Calu3 (cell line): ENCODE measurements at regions not wholly inside any gene's neighbourhood (a gene's known extent, or its start where the extent isn't known, plus 50 kb on each side); places are given as distances from the start of the nearest gene placed in this dataset.

ENCODE experiments used
- BruUV-seq: library from RNA; stranded (reverse); fragments of 400-500 nt; replicated peaks from 2 replicates; lab custom pipeline; 2021; lab: Mats Ljungman, UMichigan
- CTCF ChIA-PET: fragments of 300-600 bp; sonication (Branson Sonifier 250); formaldehyde crosslinking; loops from one replicate; lab custom pipeline; 2022; ENCODE audit warnings: antibody characterized with exemption; lab: Charles Lee
- DNase-seq: peaks from one replicate; pipeline ENCODE4 v3.0.0; 2022
- H3K27ac Mint-ChIP-seq: one replicate; pipeline ENCODE4 v1.8.0; 2022; ENCODE audit warnings: mixed read lengths; ENCODE audit not compliant: unreplicated experiment
- H3K27me3 Mint-ChIP-seq: one replicate; pipeline ENCODE4 v1.8.0; 2022; ENCODE audit warnings: mixed read lengths; ENCODE audit not compliant: unreplicated experiment
- H3K36me3 Mint-ChIP-seq: one replicate; pipeline ENCODE4 v1.8.0; 2022; ENCODE audit warnings: mild to moderate bottlenecking, moderate library complexity, mixed read lengths; ENCODE audit not compliant: insufficient read depth, unreplicated experiment
- H3K4me1 Mint-ChIP-seq: one replicate; pipeline ENCODE4 v1.8.0; 2022; ENCODE audit warnings: mild to moderate bottlenecking, low read depth, mixed read lengths; ENCODE audit not compliant: unreplicated experiment
- H3K4me3 Mint-ChIP-seq: one replicate; pipeline ENCODE4 v1.8.0; 2022; ENCODE audit warnings: mild to moderate bottlenecking, low read depth, moderate library complexity, mixed read lengths; ENCODE audit not compliant: unreplicated experiment
- H3K9me3 Mint-ChIP-seq: one replicate; pipeline ENCODE4 v1.8.0; 2022; ENCODE audit warnings: low read depth, mixed read lengths; ENCODE audit not compliant: unreplicated experiment
- CTCF ChIP-seq: fragments of 200-600 bp; IDR thresholded peaks from one replicate; pipeline ENCODE4 v1.8.0; 2022; ENCODE audit warnings: antibody characterized with exemption; ENCODE audit not compliant: unreplicated experiment
- intact Hi-C: fragments of 100-400 bp; cut with micrococcal nuclease; formaldehyde crosslinking; loops from one replicate; pipeline ENCODE4 v1.10.0; 2022; ENCODE audit not compliant: unreplicated experiment

GRCh38 chr3:1693145-1693544, 405.5 kb upstream of the CNTN4 start:
- CTCF ChIA-PET: no interaction called here

GRCh38 chr3:1696669-1697275, 401.9 kb upstream of the CNTN4 start:
- CTCF ChIA-PET: no interaction called here
- BruUV-seq: no TSS peak
- H3K4me3 Mint-ChIP-seq: no peak overlapping the region
- H3K9me3 Mint-ChIP-seq: peaks cover 7% of the 10 kb centered on the region
- intact Hi-C loops: no loop called here
- DNase-seq: no peak
- H3K27ac Mint-ChIP-seq: no peak overlapping the region
- TF ChIP-seq CTCF: no peak
- no peaks in the 10 kb centered on the region for H3K4me1 Mint-ChIP-seq
- H3K27me3 Mint-ChIP-seq: no peaks in the 10 kb centered on the region
- no peaks in the 10 kb centered on the region for H3K36me3 Mint-ChIP-seq

More at GRCh38 chr3:1693145-1693544, 405.5 kb upstream of the CNTN4 start:
- BruUV-seq: no TSS peak
- H3K4me1 Mint-ChIP-seq: no peaks in the 10 kb centered on the region
- TF ChIP-seq CTCF: no peak
- peaks cover 19% of the 10 kb centered on the region for H3K9me3 Mint-ChIP-seq
- no peak overlapping the region for H3K4me3 Mint-ChIP-seq
- H3K27ac Mint-ChIP-seq: no peak overlapping the region
- H3K27me3 Mint-ChIP-seq: no peaks in the 10 kb centered on the region
- intact Hi-C loops: no loop called here
- no peaks in the 10 kb centered on the region for H3K36me3 Mint-ChIP-seq
- no peak for DNase-seq

GRCh38 chr3:1699361-1699920, 399.2 kb upstream of the CNTN4 start:
- intact Hi-C loops: no loop called here
- no peak for TF ChIP-seq CTCF
- Mint-ChIP-seq H3K27me3 (no peaks in the 10 kb centered on the region), H3K9me3 (peaks cover 3% of the 10 kb centered on the region), H3K4me1 (no peaks in the 10 kb centered on the region), H3K27ac (no peak overlapping the region), H3K4me3 (no peak overlapping the region), H3K36me3 (no peaks in the 10 kb centered on the region)
- no peak for DNase-seq
- BruUV-seq: no TSS peak
- CTCF ChIA-PET: no interaction called here

GRCh38 chr3:1700650-1701049, 398.0 kb upstream of the CNTN4 start:
- intact Hi-C loops: no loop called here
- CTCF ChIA-PET: no interaction called here
- no peak overlapping the region for H3K27ac Mint-ChIP-seq
- H3K36me3 Mint-ChIP-seq: no peaks in the 10 kb centered on the region
- H3K4me3 Mint-ChIP-seq: no peak overlapping the region
- BruUV-seq: no TSS peak
- TF ChIP-seq CTCF: no peak
- no peaks in the 10 kb centered on the region for H3K27me3 Mint-ChIP-seq
- H3K4me1 Mint-ChIP-seq: no peaks in the 10 kb centered on the region
- no peaks in the 10 kb centered on the region for H3K9me3 Mint-ChIP-seq
- DNase-seq: no peak
